Bronchial epithelial cell (primary cell): ENCODE measurements at regions not wholly inside any gene's neighbourhood (a gene's known extent, or its start where the extent isn't known, plus 50 kb on each side); places are given as distances from the start of the nearest gene placed in this dataset.
A peak's percentile ranks its signal among the peaks of the same experiment; 100 is the strongest.

Source experiments
- DNase-seq: peaks from one replicate; pipeline ENCODE4 v3.0.0-alpha.2; 2010; ENCODE audit warnings: low read depth
- FAIRE-seq: peaks from 2 replicates; lab custom pipeline; 2011; peaks lifted over from hg19 to GRCh38; lab: Jason Lieb, UNC
- H3K27me3 ChIP-seq: 2 replicates; pipeline ENCODE4 v1.5.1; 2011; ENCODE audit warnings: low read length; ENCODE audit not compliant: control insufficient read depth, insufficient read depth
- H3K36me3 ChIP-seq: 2 replicates; pipeline ENCODE4 v1.5.1; 2011; ENCODE audit warnings: low read length; ENCODE audit not compliant: control insufficient read depth, insufficient read depth
- H3K4me3 ChIP-seq: 2 replicates; pipeline ENCODE4 v1.5.1; 2011; ENCODE audit warnings: mild to moderate bottlenecking, low read depth, low read length, control low read depth
- CTCF ChIP-seq: IDR thresholded peaks from 2 replicates; pipeline ENCODE4 v1.5.1; 2011; ENCODE audit warnings: mild to moderate bottlenecking, moderate library complexity, low read length, control low read depth, inconsistent platforms; ENCODE audit not compliant: insufficient read depth, severe bottlenecking

GRCh38 chr3:191961529-191961928 is 500.6 kb downstream of the PYDC2 start:
- FAIRE-seq (no peak), DNase-seq (no peak)
- TF ChIP-seq CTCF = no peak
- H3K36me3 ChIP-seq = no peaks in the 10 kb centered on the region
- no peak overlapping the region for H3K4me3 ChIP-seq
- no peaks in the 10 kb centered on the region for H3K27me3 ChIP-seq

- FAIRE-seq (no peak), DNase-seq (no peak)
- H3K36me3 ChIP-seq = no peaks in the 10 kb centered on the region
- no peak overlapping the region for H3K4me3 ChIP-seq
- no peaks in the 10 kb centered on the region for H3K27me3 ChIP-seq
- TF ChIP-seq CTCF = no peak
Measured at GRCh38 chr3:191962324-191962723, 501.4 kb downstream of the PYDC2 start.

GRCh38 chr3:191963182-191963581 is 502.2 kb downstream of the PYDC2 start:
- Histone ChIP-seq H3K36me3 (no peaks in the 10 kb centered on the region), H3K4me3 (no peak overlapping the region), H3K27me3 (no peaks in the 10 kb centered on the region)
- DNase-seq (peak; percentile 23), FAIRE-seq (no peak)
- TF ChIP-seq CTCF = no peak

- no peak overlapping the region for H3K4me3 ChIP-seq
- FAIRE-seq (no peak), DNase-seq (no peak)
- no peaks in the 10 kb centered on the region for H3K36me3 ChIP-seq
- H3K27me3 ChIP-seq = no peaks in the 10 kb centered on the region
- TF ChIP-seq CTCF = no peak
Measured at GRCh38 chr3:191966556-191966955, 505.6 kb downstream of the PYDC2 start.

GRCh38 chr3:191968299-191968698 is 507.3 kb downstream of the PYDC2 start:
- FAIRE-seq (no peak), DNase-seq (no peak)
- no peak for TF ChIP-seq CTCF
- H3K27me3 ChIP-seq = no peaks in the 10 kb centered on the region
- H3K36me3 ChIP-seq = no peaks in the 10 kb centered on the region
- no peak overlapping the region for H3K4me3 ChIP-seq

GRCh38 chr3:191972714-191973398 is 511.9 kb downstream of the PYDC2 start:
- Histone ChIP-seq H3K4me3 (no peak overlapping the region), H3K27me3 (no peaks in the 10 kb centered on the region), H3K36me3 (no peaks in the 10 kb centered on the region)
- peak; percentile 40 for FAIRE-seq
- no peak for DNase-seq
- no peak for TF ChIP-seq CTCF
